ENCODE measurements at regions not wholly inside any gene's neighbourhood (a gene's known extent, or its start where the extent isn't known, plus 50 kb on each side); places are given as distances from the start of the nearest gene placed in this dataset.

DNA sequence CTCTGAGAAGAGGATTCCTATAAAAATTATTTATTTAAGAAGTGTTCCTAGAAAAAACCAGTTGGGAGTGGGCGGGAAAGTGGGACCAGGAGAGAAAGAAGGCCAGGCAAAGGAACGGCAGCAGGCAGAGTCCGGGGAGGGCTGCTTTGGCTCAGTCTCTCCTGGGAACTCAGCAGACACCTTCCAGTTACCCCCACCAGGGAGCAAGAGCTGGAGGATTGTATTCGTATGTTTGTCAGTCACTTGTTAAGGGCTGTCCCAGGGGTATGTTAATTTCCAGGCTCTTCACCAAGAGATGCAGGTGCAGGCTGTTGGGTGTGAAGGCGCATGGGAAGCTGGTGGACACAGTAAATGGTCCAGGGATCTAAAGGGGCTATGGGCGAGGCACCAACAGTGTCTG, 53.0 kb upstream of the CHD6 start:
- TF ChIP-seq, protein P1, sequence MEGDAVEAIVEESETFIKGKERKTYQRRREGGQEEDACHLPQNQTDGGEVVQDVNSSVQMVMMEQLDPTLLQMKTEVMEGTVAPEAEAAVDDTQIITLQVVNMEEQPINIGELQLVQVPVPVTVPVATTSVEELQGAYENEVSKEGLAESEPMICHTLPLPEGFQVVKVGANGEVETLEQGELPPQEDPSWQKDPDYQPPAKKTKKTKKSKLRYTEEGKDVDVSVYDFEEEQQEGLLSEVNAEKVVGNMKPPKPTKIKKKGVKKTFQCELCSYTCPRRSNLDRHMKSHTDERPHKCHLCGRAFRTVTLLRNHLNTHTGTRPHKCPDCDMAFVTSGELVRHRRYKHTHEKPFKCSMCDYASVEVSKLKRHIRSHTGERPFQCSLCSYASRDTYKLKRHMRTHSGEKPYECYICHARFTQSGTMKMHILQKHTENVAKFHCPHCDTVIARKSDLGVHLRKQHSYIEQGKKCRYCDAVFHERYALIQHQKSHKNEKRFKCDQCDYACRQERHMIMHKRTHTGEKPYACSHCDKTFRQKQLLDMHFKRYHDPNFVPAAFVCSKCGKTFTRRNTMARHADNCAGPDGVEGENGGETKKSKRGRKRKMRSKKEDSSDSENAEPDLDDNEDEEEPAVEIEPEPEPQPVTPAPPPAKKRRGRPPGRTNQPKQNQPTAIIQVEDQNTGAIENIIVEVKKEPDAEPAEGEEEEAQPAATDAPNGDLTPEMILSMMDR (IDR thresholded peaks at IDR 0.05; ENCODE audit: low read length, missing control alignments), result no peak
- DNase-seq (ENCODE audit: low read depth), result no peak
- H3K4me3 ChIP-seq (replicated peaks; ENCODE audit: low read depth, low read length), result no peak overlapping the region

DNA sequence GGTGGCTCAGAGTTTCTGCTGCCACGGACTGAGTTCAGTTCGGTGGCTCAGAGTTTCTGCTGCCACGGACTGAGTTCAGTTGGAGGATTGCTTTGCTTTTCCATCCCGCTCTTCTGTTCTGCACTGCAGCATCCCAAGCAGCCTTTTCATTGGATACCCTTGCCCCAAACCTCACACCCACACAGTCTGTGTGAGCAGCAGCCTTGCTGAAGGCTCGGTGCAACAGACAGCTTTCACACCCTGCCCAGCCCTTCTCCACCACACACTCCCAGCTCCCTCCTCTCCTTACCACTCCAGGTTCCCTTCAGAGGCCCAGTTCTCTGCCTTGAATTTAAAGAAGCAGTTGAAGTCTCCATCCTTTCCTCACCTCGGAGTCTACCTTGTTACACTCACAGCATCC, 52.5 kb upstream of the CHD6 start:
- H3K4me3 ChIP-seq (replicated peaks; ENCODE audit: low read depth, low read length), result no peak overlapping the region
- no peak for DNase-seq (ENCODE audit: low read depth)
- TF ChIP-seq, protein P1 (IDR thresholded peaks at IDR 0.05; ENCODE audit: low read length, missing control alignments), result no peak

DNA sequence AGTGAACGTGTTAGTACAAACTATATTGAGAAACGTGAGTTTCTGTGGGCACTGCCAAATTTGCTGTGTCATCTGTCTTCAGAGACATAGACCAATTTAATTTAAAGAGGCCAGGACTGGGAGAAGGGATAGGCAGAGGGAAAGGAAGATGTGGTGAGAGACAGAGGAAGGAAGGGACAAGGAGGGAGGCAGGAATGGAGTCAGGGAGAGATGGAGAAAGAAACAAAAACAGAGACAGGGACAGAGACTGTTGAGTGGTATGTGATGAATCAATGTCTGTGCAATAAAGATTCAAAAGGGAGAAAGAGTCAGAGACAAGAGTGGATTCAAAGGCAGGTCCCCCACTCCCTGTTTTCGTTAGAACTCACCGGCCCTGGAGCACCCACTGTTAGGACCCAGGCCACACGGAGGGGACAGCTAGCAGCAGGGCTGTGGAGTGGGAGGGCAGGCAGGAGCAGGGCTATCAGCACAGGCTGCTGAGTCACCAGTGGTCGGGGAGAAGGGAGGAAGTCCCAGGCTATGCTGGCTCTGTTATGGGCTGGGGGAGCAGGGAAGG, 51.6 kb upstream of the CHD6 start:
- H3K4me3 ChIP-seq (replicated peaks; ENCODE audit: low read depth, low read length), result no peak overlapping the region
- TF ChIP-seq, protein P1 (IDR thresholded peaks at IDR 0.05; ENCODE audit: low read length, missing control alignments), result no peak
- DNase-seq (ENCODE audit: low read depth), result no peak

DNA sequence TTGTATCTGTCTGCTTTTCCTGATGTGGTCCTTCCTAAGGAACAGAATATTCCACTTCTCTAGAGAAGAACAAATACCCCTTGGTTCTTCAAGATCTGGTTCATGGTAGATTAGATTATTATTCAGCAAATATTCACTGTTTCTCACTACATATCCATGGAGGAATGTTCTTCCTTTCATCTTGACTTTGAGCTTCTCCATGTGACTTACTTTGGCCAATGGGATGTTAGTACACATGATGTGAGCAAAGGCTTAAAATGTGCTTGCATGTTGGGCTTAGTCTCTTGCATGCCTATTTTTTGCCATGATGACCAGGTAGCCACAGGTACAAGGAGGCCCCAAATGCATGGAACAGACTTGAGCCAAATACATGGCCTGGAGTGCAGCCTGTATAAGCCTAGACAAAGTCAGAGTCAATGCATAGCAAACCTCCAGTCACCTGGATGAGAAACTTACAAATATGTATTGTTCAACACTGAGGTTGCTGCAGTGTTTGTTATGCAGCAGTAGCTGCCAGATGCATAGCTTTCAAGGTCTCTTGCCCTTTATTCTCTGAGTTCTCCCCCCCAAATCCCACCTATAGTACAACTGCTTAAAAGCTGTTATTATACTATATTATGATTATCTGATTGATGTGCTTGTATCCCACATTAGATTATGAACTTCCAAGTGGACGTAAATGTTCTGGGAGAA, 50.0 kb upstream of the CHD6 start:
- no peak overlapping the region for H3K4me3 ChIP-seq (replicated peaks; ENCODE audit: low read depth, low read length)

More for the DNA sequence above, 50.0 kb upstream of the CHD6 start:
- no peak for DNase-seq (ENCODE audit: low read depth)
- TF ChIP-seq, protein P1 (IDR thresholded peaks at IDR 0.05; ENCODE audit: low read length, missing control alignments), result no peak

Measured in fibroblast of pulmonary artery (primary cell).